PC-3 (cell line): ENCODE measurements at regions not wholly inside any gene's neighbourhood (a gene's known extent, or its start where the extent isn't known, plus 50 kb on each side); places are given as distances from the start of the nearest gene placed in this dataset.

Experiments used
- ATAC-seq: fragments of 200-7000 bp; cut with Tn5 transposase; 2 replicates; pipeline ENCODE4 v1.9.1; 2020; ENCODE audit warnings: mild to moderate bottlenecking, moderate library complexity
- BruUV-seq: library from RNA; stranded (reverse); fragments of 400-500 nt; replicated peaks from 2 replicates; lab custom pipeline; 2021; lab: Mats Ljungman, UMichigan
- CTCF ChIA-PET: fragments of 300-600 bp; sonication (Branson Sonifier 250); formaldehyde crosslinking; loops from one replicate; lab custom pipeline; 2022; ENCODE audit warnings: antibody characterized with exemption; lab: Charles Lee
- POLR2A ChIA-PET: fragments of 300-600 bp; sonication (Branson Sonifier 250); formaldehyde crosslinking; loops from one replicate; lab custom pipeline; 2022; ENCODE audit warnings: antibody characterized with exemption; ENCODE audit not compliant: unreplicated experiment; lab: Charles Lee
- DNase-seq: peaks from one replicate; pipeline ENCODE4 v3.0.0-alpha.2; 2015
- H2AFZ ChIP-seq: fragments of 300-600 bp; sonication (generic); 2 replicates; pipeline ENCODE4 v1.6.0; 2016; ENCODE audit warnings: antibody characterized with exemption, low read length
- H3F3A ChIP-seq: fragments of 300-600 bp; sonication (generic); one replicate; pipeline ENCODE4 v1.6.0; 2017; ENCODE audit warnings: antibody characterized with exemption, low read length, control low read depth, mild to moderate bottlenecking; ENCODE audit not compliant: unreplicated experiment
- H3K27ac ChIP-seq: fragments of 300-600 bp; sonication (generic); 2 replicates; pipeline ENCODE4 v1.5.1; 2016; ENCODE audit warnings: mild to moderate bottlenecking, low read length
- H3K27me3 ChIP-seq: fragments of 300-600 bp; sonication (generic); 2 replicates; pipeline ENCODE4 v1.6.1; 2016; ENCODE audit warnings: low read length, mixed read lengths
- H3K36me3 ChIP-seq: fragments of 300-600 bp; sonication (generic); 2 replicates; pipeline ENCODE4 v1.6.1; 2016; ENCODE audit warnings: low read depth, mixed run types, low read length, mixed read lengths
- H3K4me1 ChIP-seq: fragments of 300-600 bp; sonication (generic); 2 replicates; pipeline ENCODE4 v1.5.1; 2016; ENCODE audit warnings: low read length; ENCODE audit not compliant: insufficient read depth
- H3K4me2 ChIP-seq: fragments of 300-600 bp; sonication (generic); 2 replicates; pipeline ENCODE4 v1.6.0; 2016; ENCODE audit warnings: low read length
- H3K4me3 ChIP-seq: fragments of 300-600 bp; sonication (generic); 2 replicates; pipeline ENCODE4 v1.5.1; 2016; ENCODE audit warnings: mild to moderate bottlenecking, low read length, mixed read lengths
- H3K79me2 ChIP-seq: fragments of 300-600 bp; sonication (generic); 2 replicates; pipeline ENCODE4 v1.6.1; 2017; ENCODE audit warnings: low read length, mixed read lengths
- H3K9ac ChIP-seq: fragments of 300-600 bp; sonication (generic); 2 replicates; pipeline ENCODE4 v1.6.0; 2016; ENCODE audit warnings: mild to moderate bottlenecking, low read length
- H3K9me2 ChIP-seq: fragments of 300-600 bp; sonication (generic); replicated peaks from 2 replicates; pipeline ENCODE4 v1.6.1; 2016; ENCODE audit warnings: mixed run types, low read length, mixed read lengths
- H3K9me3 ChIP-seq: fragments of 300-600 bp; sonication (generic); 2 replicates; pipeline ENCODE4 v1.6.1; 2016; ENCODE audit warnings: low read length, mixed read lengths
- H4K20me1 ChIP-seq: fragments of 300-600 bp; sonication (generic); 2 replicates; pipeline ENCODE4 v1.6.1; 2016; ENCODE audit warnings: low read length, mixed read lengths
- CTCF ChIP-seq: fragments of 300-600 bp; sonication (generic); conservative IDR thresholded peaks from 2 replicates; pipeline ENCODE4 v1.5.1; 2017; ENCODE audit warnings: antibody characterized with exemption, low read depth, mild to moderate bottlenecking, low read length
- EZH2 ChIP-seq: fragments of 300-600 bp; sonication (generic); IDR thresholded peaks from one replicate; pipeline ENCODE4 v1.6.1; 2017; ENCODE audit warnings: antibody characterized with exemption, mild to moderate bottlenecking, low read length; ENCODE audit not compliant: unreplicated experiment
- EZH2phosphoT487 ChIP-seq: fragments of 300-600 bp; sonication (generic); IDR thresholded peaks from 2 replicates; pipeline ENCODE4 v1.6.1; 2018; ENCODE audit warnings: mild to moderate bottlenecking, antibody characterized with exemption, low read length, borderline replicate concordance
- intact Hi-C: fragments of 100-400 bp; cut with micrococcal nuclease; formaldehyde crosslinking; loops from 2 replicates; pipeline ENCODE4 v1.9.0; 2023

GRCh38 chr5:8333485-8333884 lies 464.5 kb downstream of the MTRR start:
- intact Hi-C loops: no loop called here
- TF ChIP-seq CTCF (no peak), EZH2phosphoT487 (no peak), EZH2 (no peak)
- ChIA-PET CTCF (interaction anchor here (0.7 kb wide), 1 partner anchor 86 kb away, joined by 4 read pairs; no protein-coding TSS in a partner anchor), POLR2A (no interaction called here)
- Histone ChIP-seq H3K27me3 (no peaks in the 10 kb centered on the region), H3K36me3 (no peaks in the 10 kb centered on the region), H2AFZ (no peak overlapping the region), H4K20me1 (no peaks in the 10 kb centered on the region), H3K9me2 (no peaks in the 10 kb centered on the region), H3F3A (no peaks in the 10 kb centered on the region), H3K27ac (no peak overlapping the region), H3K79me2 (no peaks in the 10 kb centered on the region), H3K4me2 (no peak overlapping the region), H3K9me3 (no peaks in the 10 kb centered on the region), H3K9ac (no peak overlapping the region), H3K4me1 (peaks cover 6% of the 10 kb centered on the region), H3K4me3 (no peak overlapping the region)
- ATAC-seq: no peak
- no TSS peak for BruUV-seq
- DNase-seq: no peak

- no peaks in the 10 kb centered on the region for H3K9me3 ChIP-seq
- H3K36me3 ChIP-seq: no peaks in the 10 kb centered on the region
- no peaks in the 10 kb centered on the region for H3K27me3 ChIP-seq
- H3K4me1 ChIP-seq: peaks cover 6% of the 10 kb centered on the region
- H2AFZ ChIP-seq: no peak overlapping the region
- ChIA-PET POLR2A (no interaction called here), CTCF (interaction anchor here (0.7 kb wide), 1 partner anchor 86 kb away, joined by 4 read pairs; no protein-coding TSS in a partner anchor)
- H3K9me2 ChIP-seq: no peaks in the 10 kb centered on the region
- H3K4me3 ChIP-seq: no peak overlapping the region
- H3K79me2 ChIP-seq: no peaks in the 10 kb centered on the region
- H3K9ac ChIP-seq: no peak overlapping the region
- no peak for DNase-seq
- no TSS peak for BruUV-seq
- ATAC-seq: no peak
- H3K4me2 ChIP-seq: no peak overlapping the region
- intact Hi-C loops: no loop called here
- no peak for TF ChIP-seq CTCF
- no peak for TF ChIP-seq EZH2
- no peak for TF ChIP-seq EZH2phosphoT487
- H3K27ac ChIP-seq: no peak overlapping the region
- no peaks in the 10 kb centered on the region for H3F3A ChIP-seq
- H4K20me1 ChIP-seq: no peaks in the 10 kb centered on the region
These were observed 465.0 kb downstream of the MTRR start for GRCh38 chr5:8333977-8334376.

DNA sequence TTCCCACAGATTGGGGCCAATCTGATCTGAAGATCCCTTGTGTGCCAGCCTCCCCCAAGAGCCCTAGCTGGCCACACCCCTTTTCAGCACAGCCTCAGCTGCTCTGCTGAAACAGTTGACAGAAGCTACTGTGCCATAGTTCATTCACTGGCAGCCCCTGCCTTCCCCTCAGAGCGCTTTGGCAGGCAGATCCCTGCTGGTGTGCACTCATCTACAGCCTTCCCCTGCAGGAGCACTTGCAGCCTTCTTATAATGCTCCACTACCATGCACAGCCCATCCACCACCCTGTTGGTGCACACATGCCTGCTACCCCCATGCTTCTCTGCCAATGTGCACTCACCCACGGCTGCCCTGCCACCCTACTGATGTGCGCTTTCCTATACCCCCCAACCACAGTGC lies 471.3 kb downstream of the MTRR start:
- Histone ChIP-seq H3K9me3 (0 out of 2 replicates have a peak, but pooled peaks cover 5% of the 10 kb centered on the region), H2AFZ (peak overlapping the region; percentile 36), H3F3A (no peaks in the 10 kb centered on the region), H3K79me2 (no peaks in the 10 kb centered on the region), H3K27me3 (no peaks in the 10 kb centered on the region), H3K9me2 (no peaks in the 10 kb centered on the region), H3K4me1 (peaks cover 6% of the 10 kb centered on the region; the same call in 1 of the 2 replicates), H3K4me3 (peak overlapping the region; percentile 31; the same call in 1 of the 2 replicates), H3K9ac (no peak overlapping the region), H4K20me1 (no peaks in the 10 kb centered on the region), H3K36me3 (no peaks in the 10 kb centered on the region), H3K4me2 (peak overlapping the region; percentile 69), H3K27ac (no peak overlapping the region)
- DNase-seq: peak; percentile 37
- no TSS peak for BruUV-seq
- ChIA-PET POLR2A (no interaction called here), CTCF (no interaction called here)
- no peak for TF ChIP-seq CTCF
- TF ChIP-seq EZH2phosphoT487: no peak
- TF ChIP-seq EZH2: no peak
- ATAC-seq: peak; percentile 31; the same call in 1 of the 2 replicates
- intact Hi-C loops: loop anchor here (2.0 to 10.0 kb wide), 3 partner anchors 55 to 125 kb away; no protein-coding TSS in a partner anchor
